ENCODE measurements at regions not wholly inside any gene's neighbourhood (a gene's known extent, or its start where the extent isn't known, plus 50 kb on each side); places are given as distances from the start of the nearest gene placed in this dataset.

DNA sequence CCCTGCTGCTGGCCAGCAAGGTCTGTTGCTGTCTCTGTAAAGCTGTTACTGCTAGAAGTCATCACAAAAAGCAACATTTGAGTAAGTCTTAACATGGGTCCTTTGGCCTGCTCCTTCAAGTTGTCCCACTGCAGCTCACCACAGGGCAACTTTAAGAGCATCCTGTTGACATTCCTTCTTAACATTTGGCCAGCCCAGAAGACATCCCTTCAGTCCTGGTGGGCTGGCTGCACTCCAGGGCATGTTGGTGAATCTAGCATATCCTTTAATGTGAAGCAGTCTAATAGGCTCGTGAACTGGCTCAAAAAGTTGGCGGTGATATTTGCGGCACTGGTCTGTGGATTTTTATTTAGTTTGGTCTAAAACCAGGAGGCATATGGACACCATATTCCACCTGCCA is 92.2 kb upstream of the MAML3 start:
- TF ChIP-seq GATA3 (IDR thresholded peaks at IDR 0.05; ENCODE audit: low read depth, low read length) (no peak), GATA2 (IDR thresholded peaks at IDR 0.05; ENCODE audit: low read depth, low read length) (no peak)

DNA sequence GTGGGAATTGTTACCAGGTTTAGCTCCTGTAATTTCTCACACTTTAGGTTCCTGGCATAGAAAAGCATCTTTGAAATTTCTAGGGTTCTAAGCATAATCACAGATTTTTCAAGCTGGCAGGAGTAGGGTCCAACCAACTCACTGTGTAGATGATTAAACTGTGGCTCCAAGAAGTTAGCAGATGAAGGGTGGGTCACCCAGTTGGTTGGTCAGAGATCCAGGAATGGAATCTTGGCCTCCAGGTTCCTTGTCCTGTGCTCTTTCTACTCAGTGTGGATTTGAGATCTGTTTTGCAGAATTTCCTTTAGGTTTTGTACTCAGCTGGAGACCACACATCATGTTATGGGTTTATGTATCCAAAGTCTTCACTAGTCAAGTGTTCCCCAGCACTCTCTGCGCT is 90.3 kb upstream of the MAML3 start:
- TF ChIP-seq GATA3 (IDR thresholded peaks at IDR 0.05; ENCODE audit: low read depth, low read length) (no peak), GATA2 (IDR thresholded peaks at IDR 0.05; ENCODE audit: low read depth, low read length) (no peak)

DNA sequence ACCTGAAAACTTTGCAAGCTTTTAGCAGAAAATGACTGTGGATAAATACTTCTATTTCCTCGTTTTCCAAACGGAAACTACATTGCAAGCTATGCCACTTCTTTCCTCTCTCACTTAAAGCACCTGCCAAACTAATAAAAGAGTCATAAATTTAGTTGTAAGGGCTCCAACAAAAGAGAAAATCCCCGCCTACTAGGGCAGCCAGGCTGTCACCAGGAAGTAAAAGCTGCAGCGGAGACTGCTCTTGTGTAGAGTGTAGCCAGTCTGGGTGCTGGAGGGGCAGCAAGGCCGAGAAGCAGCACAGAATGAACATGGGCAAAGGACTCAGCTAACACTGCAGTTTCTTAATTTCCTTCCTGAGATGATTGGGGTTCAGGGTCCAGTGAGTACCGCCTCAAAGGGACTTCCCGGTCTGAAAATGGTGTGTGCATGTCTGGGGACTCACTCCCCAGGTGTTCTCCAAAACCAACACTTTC is 89.3 kb upstream of the MAML3 start:
- TF ChIP-seq GATA2 (IDR thresholded peaks at IDR 0.05; ENCODE audit: low read depth, low read length) (no peak), GATA3 (IDR thresholded peaks at IDR 0.05; ENCODE audit: low read depth, low read length) (no peak)

DNA sequence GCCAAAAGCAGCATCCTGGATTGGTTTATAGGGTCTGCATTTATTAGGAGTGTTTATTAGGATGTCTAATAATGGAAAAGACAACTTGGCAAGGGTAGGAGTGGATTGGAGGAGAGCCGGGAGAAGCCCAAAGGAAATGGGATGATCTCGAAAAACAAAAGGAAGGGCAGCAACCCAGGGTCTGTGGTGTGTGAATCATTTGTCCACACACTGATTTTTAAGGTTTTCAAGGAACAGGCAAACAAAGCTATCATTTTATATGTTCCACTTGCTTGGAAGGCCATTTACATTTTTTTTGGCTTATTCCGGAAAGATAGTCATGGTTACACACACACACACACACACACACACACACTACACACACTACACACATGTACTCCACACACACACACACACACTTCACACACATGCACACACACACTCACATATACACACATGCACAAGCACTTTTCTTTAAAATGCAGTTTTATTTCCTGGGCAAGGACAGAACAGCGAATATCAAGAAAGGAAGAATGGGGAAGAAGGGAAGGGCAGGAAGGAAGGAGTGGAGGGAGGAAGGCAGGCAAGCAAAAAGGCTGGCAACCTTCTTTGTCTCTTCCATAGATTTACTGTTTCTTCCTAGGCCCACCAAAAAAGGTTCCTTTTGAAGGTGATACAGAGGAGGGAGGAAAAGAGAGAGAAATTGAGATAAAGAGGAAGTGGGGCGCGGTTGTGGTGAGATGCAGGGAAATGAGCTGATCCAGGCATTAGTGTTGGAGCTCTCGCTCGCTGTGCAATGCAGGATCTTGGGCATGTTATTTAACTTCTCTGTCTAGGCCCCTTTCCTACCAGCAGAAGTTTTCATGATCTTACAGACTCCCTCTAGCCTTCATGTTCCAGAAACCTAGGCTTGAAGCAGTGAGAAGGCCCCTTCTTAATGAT is 88.6 kb upstream of the MAML3 start:
- no peak for TF ChIP-seq GATA3 (IDR thresholded peaks at IDR 0.05; ENCODE audit: low read depth, low read length)
- TF ChIP-seq GATA2 (IDR thresholded peaks at IDR 0.05; ENCODE audit: low read depth, low read length), result no peak

DNA sequence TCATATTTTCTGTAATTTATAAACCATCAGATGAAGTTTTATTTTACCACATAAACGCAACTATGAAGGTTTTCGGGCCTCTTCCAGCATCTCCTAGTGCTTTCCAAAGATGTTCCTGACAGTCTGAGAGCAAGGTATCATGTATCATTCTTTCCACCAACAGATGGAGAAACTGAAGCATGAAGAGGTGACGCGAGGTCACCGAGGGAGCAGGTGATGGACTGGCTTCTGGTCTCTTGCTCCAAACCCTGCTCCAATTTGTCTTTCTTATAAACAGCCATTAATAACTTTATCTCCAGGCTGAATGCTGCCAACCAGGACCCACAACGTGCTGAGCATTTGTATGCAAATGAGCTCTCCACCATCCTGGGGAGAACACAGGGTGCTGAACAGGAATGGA is 86.3 kb upstream of the MAML3 start:
- TF ChIP-seq GATA3 (IDR thresholded peaks at IDR 0.05; ENCODE audit: low read depth, low read length) (no peak), GATA2 (IDR thresholded peaks at IDR 0.05; ENCODE audit: low read depth, low read length) (no peak)

DNA sequence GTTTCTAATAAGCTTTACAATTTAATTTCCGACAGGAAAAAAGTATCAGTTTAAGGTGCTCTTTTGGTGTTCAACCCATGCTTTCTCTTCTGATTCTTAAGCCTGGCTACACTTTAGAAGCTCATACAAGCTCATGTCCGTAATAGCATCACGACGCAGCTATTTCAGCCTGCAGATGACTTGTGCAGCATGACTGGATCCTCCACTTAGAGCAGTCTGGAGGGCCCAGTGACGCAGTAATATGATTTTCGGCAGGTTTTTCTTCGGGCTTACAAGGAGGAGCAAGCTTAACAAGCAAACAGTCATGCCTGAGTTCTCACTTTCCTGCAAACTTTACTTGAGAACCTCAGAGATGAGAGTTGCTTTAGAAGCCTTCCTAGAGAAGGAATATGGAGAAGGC is 85.3 kb upstream of the MAML3 start:
- TF ChIP-seq GATA3 (IDR thresholded peaks at IDR 0.05; ENCODE audit: low read depth, low read length) (no peak), GATA2 (IDR thresholded peaks at IDR 0.05; ENCODE audit: low read depth, low read length) (no peak)

DNA sequence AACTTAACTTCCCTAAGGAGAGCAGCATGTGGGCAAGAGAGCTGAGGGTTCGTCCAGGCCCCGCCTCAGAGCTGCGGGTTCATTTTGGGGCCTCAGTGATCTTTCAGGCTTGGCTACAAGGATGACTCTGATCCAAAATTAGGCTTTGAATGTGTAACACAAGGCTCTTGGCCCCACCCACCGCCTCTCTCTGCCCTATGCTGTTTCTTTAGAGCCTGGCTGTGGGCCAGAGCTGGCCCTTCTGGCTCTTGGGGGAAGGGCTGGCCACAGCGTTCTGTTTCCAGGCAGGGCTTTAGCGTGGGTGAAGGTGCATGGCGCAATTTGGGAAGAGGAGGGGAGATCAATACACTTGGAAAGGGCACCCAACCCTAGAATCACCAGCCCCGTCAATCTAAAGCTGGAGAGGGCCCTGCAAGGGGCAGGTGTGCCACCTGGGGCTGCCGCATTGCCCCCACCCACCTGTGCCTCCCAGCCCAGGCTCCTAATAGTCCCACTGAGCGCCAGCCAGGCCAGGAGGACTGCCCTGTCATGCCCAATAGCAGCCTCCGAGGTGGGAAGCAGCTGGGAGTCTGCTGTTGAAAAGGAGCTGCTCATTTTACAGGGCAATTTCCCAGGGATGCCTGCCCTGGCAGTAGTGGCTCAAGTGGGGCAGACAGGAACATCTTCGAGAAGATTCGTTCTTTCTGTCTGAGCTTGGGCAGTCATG is 84.5 kb upstream of the MAML3 start:
- TF ChIP-seq GATA2 (IDR thresholded peaks at IDR 0.05; ENCODE audit: low read depth, low read length) (no peak), GATA3 (IDR thresholded peaks at IDR 0.05; ENCODE audit: low read depth, low read length) (no peak)

DNA sequence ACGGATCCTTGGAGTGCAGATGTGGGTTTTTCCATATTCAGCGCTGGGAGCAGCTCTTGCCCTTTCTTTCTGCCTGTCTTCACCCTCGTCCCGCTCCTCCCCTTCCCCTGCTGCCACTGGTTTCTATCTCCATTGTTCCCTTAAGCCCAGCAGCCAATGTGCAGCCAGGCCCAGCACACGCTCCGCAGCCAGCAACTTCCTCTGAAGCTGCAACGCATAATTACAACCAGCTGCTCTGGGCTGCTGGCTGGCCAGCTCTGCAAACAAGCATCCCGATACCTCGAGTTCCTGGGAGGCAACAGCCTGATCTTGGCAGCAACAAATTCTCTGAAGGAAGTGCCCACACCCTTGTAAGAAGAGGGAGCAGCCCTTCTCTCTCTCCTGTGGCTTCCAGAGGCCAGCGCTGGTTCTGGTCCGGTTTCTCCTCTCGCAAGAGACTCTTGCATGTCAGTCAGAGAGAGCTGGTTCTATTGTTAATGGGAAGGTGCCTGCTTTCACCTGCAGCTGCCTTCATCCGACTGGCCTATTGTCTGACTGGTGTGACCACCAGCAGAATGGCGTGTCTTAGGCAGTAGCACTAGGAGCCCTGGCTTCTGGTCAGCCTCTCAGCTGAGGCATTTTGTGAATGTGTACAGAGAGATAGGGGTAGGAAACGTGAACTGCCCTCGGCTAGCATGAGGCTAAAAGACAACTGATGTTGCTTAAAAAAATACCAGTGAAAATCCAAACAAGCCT is 83.8 kb upstream of the MAML3 start:
- TF ChIP-seq GATA2 (IDR thresholded peaks at IDR 0.05; ENCODE audit: low read depth, low read length) (no peak; the same call in 1 of the 2 replicates), GATA3 (IDR thresholded peaks at IDR 0.05; ENCODE audit: low read depth, low read length) (no peak)

DNA sequence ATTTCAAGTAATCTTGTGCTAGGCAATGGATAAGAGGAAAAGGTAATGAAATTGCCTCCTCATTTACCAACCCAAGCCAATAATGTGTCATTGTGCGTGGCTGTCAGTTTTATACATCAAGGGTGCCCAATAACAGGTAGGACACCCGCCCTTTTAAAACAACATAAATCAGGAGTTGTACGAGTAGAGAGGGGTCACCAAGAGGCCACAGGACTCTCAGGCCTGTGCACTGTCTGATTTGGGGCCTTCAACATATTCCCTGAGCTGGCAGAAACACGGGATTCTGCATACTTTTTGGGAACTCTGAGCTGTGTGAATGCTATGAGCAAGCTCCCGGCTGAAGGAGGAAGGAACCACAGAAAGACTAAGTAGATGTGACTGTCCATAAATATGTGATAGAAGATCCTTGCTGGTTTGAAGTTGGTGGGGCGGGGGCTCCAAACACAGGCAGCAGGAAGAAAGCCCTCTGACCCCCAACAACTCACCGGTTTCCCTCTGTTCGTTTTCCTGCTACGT is 82.7 kb upstream of the MAML3 start:
- TF ChIP-seq GATA3 (IDR thresholded peaks at IDR 0.05; ENCODE audit: low read depth, low read length) (no peak), GATA2 (IDR thresholded peaks at IDR 0.05; ENCODE audit: low read depth, low read length) (no peak)

DNA sequence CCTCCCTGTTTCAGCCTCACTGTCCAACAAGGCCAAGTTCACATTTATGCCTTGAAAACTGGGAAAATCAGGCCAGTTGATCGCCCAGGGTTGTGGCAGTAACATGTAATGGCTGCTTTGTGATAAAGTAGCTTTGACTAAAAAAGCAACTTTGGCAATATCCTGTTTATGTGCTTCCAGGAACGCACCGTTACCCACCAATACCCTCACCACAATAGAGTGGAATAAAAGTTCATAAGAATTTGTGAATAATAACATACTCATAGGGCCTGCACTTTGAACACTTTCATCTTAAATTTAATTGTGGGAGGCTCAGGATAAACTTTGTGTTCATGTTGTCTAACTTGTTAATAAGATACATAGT is 80.7 kb upstream of the MAML3 start:
- no peak for TF ChIP-seq GATA2 (IDR thresholded peaks at IDR 0.05; ENCODE audit: low read depth, low read length)
- no peak for TF ChIP-seq GATA3 (IDR thresholded peaks at IDR 0.05; ENCODE audit: low read depth, low read length)

DNA sequence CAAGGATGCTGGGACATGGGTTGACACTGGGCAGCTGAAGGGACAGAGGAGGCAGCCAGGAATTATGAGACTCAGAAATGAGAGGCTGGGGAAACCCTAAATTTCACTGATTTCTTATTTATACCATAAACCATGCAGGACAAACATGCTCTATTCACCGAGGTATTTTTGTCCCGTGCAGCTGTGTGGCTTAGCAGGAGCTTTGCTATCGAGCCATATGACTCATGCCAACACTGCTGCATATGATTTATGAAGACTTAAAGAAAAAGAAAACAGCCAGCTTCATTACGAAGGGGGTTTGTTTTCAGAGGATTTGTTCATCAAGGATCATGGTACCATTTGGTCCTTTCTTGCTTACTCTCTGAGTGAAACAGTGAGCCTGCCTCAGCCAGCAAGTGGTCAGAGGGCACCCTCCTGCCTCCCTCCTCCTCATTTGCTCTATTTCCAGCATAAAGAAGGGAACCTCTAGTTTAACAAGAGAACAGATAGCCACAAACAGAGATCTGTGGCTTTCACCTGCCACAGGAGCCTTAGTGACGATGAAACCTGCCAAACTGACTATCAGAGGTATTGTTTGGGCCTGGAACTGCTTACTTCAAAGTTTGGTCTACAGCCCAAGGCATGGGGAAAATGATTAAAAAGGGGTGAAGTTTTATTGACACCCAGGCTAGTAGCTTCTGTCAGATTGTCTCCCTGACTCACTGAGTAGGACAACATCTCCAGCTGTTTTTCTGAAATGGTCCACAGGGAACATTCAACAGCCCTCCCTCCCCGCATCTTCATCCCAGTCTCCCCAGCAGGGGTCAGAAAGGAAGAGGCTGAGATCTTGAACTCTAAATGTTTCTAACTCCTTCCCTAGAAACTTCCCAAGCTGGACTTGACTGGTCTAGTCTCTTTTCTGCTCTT is 80.1 kb upstream of the MAML3 start:
- TF ChIP-seq GATA2 (IDR thresholded peaks at IDR 0.05; ENCODE audit: low read depth, low read length) (no peak), GATA3 (IDR thresholded peaks at IDR 0.05; ENCODE audit: low read depth, low read length) (no peak)

DNA sequence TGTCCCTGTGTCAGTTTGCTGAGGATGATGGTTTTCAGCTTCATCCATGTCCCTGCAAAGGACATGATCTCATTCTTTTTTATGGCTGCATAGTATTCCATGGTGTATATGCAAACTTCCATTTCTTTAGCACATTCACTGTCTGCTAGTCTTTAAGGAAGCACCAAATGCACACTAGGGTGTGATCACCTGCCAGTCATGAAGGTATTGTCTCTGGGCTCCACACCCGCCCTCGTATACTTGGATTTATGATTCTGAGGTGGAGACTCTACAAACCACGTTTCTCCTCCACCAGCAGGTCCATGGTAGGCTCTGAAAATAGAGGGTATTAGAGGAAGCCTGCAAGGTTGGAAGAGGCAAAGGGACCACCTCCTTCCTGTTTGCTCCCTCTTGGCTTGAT is 75.9 kb upstream of the MAML3 start:
- TF ChIP-seq GATA3 (IDR thresholded peaks at IDR 0.05; ENCODE audit: low read depth, low read length), result no peak
- no peak for TF ChIP-seq GATA2 (IDR thresholded peaks at IDR 0.05; ENCODE audit: low read depth, low read length)

DNA sequence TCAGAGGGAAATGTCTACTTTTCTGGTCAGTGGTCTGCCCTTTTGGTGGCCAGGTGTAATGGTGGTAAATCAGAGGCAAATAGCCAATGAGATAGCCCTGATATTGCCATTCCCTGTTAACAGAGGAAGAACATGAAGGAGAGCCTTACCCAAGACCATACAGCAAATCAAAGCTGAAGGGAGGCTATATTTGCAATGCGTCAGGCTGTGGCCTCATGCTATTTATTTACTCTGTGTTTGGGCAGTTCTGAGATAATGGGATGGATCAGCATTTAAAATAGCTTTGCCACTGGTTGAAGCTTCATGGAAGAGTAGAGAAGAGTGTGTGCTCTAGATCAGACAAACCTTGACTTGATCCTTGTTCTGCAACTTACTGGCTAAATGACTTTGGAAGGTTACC is 73.3 kb upstream of the MAML3 start:
- TF ChIP-seq GATA3 (IDR thresholded peaks at IDR 0.05; ENCODE audit: low read depth, low read length) (no peak), GATA2 (IDR thresholded peaks at IDR 0.05; ENCODE audit: low read depth, low read length) (no peak)

All from SH-SY5Y (cell line).